Omental fat pad (tissue), 3 donors: ENCODE measurements at regions not wholly inside any gene's neighbourhood (a gene's known extent, or its start where the extent isn't known, plus 50 kb on each side); places are given as distances from the start of the nearest gene placed in this dataset.

Source experiments
- ATAC-seq: fragments of 150-250 bp; one replicate; pipeline ENCODE4 v1.9.1; 2016; ENCODE audit warnings: mild to moderate bottlenecking, moderate library complexity; ENCODE audit not compliant: low FRiP score
- DNase-seq: peaks from one replicate; pipeline ENCODE4 v3.0.0-alpha.2; 2019; ENCODE audit warnings: low spot score
- TF ChIP-seq, protein P1 (sequence below), 3 donors: fragments of 450-650 bp; IDR thresholded peaks; one replicate each; pipeline ENCODE4 v1.5.1; 2016 to 2017; ENCODE audit warnings: antibody characterized with exemption in 3 of 3, mild to moderate bottlenecking in 3 of 3, moderate library complexity in 2 of 3

DNA sequence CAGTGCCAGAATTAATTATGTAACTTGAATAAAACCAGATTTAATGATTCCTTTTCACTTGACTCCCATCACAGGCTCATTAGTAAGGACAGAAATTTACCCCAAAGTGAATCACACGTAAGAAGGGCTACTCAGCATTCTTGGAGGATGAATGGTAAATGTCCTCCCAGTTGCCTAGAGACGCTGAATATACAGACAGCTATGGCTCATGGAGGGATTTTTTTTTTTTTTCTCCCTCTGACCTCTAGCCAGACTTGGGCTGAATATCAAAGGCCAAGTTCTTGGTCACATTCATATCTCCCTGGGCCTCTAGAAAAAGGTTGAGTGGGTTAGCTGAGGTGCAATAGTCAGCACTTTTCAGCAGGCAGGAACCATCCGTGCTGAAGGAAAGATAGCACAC is 77.5 kb downstream of the PHLDA1 start:
- DNase-seq (no peak), ATAC-seq (peak; percentile 86)
- TF ChIP-seq, protein P1, sequence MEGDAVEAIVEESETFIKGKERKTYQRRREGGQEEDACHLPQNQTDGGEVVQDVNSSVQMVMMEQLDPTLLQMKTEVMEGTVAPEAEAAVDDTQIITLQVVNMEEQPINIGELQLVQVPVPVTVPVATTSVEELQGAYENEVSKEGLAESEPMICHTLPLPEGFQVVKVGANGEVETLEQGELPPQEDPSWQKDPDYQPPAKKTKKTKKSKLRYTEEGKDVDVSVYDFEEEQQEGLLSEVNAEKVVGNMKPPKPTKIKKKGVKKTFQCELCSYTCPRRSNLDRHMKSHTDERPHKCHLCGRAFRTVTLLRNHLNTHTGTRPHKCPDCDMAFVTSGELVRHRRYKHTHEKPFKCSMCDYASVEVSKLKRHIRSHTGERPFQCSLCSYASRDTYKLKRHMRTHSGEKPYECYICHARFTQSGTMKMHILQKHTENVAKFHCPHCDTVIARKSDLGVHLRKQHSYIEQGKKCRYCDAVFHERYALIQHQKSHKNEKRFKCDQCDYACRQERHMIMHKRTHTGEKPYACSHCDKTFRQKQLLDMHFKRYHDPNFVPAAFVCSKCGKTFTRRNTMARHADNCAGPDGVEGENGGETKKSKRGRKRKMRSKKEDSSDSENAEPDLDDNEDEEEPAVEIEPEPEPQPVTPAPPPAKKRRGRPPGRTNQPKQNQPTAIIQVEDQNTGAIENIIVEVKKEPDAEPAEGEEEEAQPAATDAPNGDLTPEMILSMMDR (IDR thresholded peaks at IDR 0.05) = no peak

DNA sequence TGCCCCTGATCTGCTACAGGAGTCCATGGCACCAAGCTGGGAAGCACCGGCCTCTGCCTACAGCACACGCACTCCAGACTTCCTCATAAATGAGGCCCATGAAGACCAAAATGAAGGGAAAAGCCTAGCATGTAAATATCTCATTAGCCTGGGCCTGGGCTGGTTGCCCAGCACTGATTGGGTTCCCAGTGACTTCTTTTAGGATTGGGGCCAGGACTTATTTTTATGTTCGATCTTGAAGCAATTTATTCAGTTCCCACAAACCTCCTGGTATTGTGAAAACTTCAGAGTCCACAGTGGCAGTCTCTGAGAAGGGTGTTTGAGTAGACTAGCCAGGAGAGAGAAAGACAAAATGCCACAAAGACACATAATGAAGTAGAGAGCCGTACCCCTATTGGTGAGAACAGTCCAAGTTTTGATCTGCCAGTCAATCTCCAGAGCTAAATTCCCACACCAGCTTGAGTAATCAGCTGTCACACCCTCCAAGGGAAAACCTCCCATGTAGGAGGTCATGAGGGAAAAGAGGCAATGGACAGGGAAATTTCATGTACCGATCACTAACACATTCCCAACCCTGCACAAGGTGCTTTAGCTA is 78.2 kb downstream of the PHLDA1 start:
- DNase-seq (no peak), ATAC-seq (peak; percentile 7)
- TF ChIP-seq, protein P1 (IDR thresholded peaks at IDR 0.05) = no peak

GRCh38 chr12:75951399-75952278 is 79.9 kb downstream of the PHLDA1 start:
- DNase-seq (no peak), ATAC-seq (peak; percentile 35)
- TF ChIP-seq, protein P1 (IDR thresholded peaks at IDR 0.05) = no peak

- TF ChIP-seq, protein P1 (IDR thresholded peaks at IDR 0.05) = no peak
- DNase-seq (no peak), ATAC-seq (no peak)
Measured at GRCh38 chr12:75947156-75947723, 84.3 kb downstream of the PHLDA1 start.

DNA sequence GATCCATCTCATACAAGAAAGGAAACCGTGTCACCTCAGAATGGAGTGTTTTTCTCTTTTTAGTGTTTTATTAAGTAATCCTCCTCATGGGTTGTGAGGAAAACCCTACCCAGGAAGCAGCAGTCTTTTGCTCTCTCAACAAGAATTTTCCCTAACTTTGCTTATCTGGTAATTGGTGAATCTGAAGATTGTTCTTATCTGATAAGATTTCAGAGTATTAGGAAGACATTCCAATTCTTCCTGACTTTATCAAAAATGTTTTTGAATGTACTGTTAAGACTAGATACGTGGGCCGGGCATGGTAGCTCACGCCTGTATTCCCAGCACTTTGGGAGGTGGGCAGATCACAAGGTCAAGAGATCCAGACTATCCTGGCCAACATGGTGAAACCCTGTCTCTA is 86.0 kb downstream of the PHLDA1 start:
- TF ChIP-seq, protein P1 (IDR thresholded peaks at IDR 0.05) = no peak
- ATAC-seq = no peak
- DNase-seq = no peak

GRCh38 chr12:75944905-75945432 is 86.6 kb downstream of the PHLDA1 start:
- DNase-seq (no peak), ATAC-seq (no peak)
- TF ChIP-seq, protein P1 (IDR thresholded peaks at IDR 0.05) = no peak
